Activated B cell treated with CpG ODN at 0.5 μM for 24 hours (primary cell): ENCODE measurements at regions not wholly inside any gene's neighbourhood (a gene's known extent, or its start where the extent isn't known, plus 50 kb on each side); places are given as distances from the start of the nearest gene placed in this dataset.

Experiments
- ATAC-seq: fragments of 200-7000 bp; cut with Tn5 transposase; one replicate; pipeline ENCODE4 v1.10.0; 2021; ENCODE audit warnings: low read depth, mild to moderate bottlenecking, moderate library complexity
- CTCF ChIA-PET: fragments of 350-600 bp; sonication (Branson Sonifier 250); formaldehyde crosslinking; loops from one replicate; lab custom pipeline; 2021; ENCODE audit warnings: antibody characterized with exemption; lab: Charles Lee
- POLR2A ChIA-PET: fragments of 350-600 bp; sonication (Branson Sonifier 250); formaldehyde crosslinking; loops from one replicate; lab custom pipeline; 2021; ENCODE audit warnings: antibody characterized with exemption; lab: Charles Lee
- DNase-seq: peaks from one replicate; pipeline ENCODE4 v3.0.0; 2022
- H3K27ac Mint-ChIP-seq: one replicate; pipeline ENCODE4 v1.8.0; 2020; ENCODE audit warnings: mixed read lengths
- H3K27me3 Mint-ChIP-seq: one replicate; pipeline ENCODE4 v1.8.0; 2021; ENCODE audit warnings: mixed read lengths
- H3K36me3 Mint-ChIP-seq: one replicate; pipeline ENCODE4 v1.8.0; 2021; ENCODE audit warnings: low read depth, mixed read lengths
- H3K4me1 Mint-ChIP-seq: one replicate; pipeline ENCODE4 v1.8.0; 2021; ENCODE audit warnings: mixed read lengths
- H3K4me3 Mint-ChIP-seq: one replicate; pipeline ENCODE4 v1.8.0; 2020; ENCODE audit warnings: mild to moderate bottlenecking, mixed read lengths
- H3K9me3 Mint-ChIP-seq: one replicate; pipeline ENCODE4 v1.8.0; 2020; ENCODE audit warnings: mixed read lengths
- intact Hi-C: fragments of 100-400 bp; cut with micrococcal nuclease; formaldehyde crosslinking; loops from one replicate; pipeline ENCODE4 v1.15.1; 2024
- TF ChIP-seq, protein P1 (sequence below): fragments of 200-600 bp; IDR thresholded peaks from one replicate; pipeline ENCODE4 v1.8.0; 2022; ENCODE audit warnings: antibody characterized with exemption, mild to moderate bottlenecking

DNA sequence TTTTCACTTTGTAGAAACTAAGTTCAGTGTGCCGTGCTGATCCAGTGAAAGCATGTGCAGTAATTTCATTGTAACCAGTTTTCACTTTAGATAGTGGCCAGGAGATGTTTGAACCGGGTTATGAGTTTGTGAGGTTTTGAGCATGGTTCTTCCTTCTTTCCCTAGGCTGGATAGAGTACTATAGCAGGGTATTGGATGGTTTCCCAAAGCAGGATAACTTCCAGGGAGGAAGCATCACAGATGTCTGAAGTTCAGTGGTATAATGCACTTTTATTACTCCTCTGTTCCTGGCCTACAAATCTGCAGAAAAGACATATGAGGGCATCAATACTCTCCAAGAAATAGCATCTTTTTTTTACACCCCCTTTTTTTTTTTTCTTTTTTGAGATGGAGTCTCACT is 823.1 kb downstream of the USP25 start:
- POLR2A ChIA-PET, result no interaction called here
- Mint-ChIP-seq H3K4me1 (no peaks in the 10 kb centered on the region), H3K27ac (no peak overlapping the region), H3K4me3 (no peak overlapping the region), H3K27me3 (no peaks in the 10 kb centered on the region), H3K9me3 (peaks cover 6% of the 10 kb centered on the region), H3K36me3 (no peaks in the 10 kb centered on the region)
- CTCF ChIA-PET, result no interaction called here
- no peak for DNase-seq
- ATAC-seq, result no peak
- intact Hi-C loops, result no loop called here
- TF ChIP-seq, protein P1, sequence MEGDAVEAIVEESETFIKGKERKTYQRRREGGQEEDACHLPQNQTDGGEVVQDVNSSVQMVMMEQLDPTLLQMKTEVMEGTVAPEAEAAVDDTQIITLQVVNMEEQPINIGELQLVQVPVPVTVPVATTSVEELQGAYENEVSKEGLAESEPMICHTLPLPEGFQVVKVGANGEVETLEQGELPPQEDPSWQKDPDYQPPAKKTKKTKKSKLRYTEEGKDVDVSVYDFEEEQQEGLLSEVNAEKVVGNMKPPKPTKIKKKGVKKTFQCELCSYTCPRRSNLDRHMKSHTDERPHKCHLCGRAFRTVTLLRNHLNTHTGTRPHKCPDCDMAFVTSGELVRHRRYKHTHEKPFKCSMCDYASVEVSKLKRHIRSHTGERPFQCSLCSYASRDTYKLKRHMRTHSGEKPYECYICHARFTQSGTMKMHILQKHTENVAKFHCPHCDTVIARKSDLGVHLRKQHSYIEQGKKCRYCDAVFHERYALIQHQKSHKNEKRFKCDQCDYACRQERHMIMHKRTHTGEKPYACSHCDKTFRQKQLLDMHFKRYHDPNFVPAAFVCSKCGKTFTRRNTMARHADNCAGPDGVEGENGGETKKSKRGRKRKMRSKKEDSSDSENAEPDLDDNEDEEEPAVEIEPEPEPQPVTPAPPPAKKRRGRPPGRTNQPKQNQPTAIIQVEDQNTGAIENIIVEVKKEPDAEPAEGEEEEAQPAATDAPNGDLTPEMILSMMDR, result no peak

DNA sequence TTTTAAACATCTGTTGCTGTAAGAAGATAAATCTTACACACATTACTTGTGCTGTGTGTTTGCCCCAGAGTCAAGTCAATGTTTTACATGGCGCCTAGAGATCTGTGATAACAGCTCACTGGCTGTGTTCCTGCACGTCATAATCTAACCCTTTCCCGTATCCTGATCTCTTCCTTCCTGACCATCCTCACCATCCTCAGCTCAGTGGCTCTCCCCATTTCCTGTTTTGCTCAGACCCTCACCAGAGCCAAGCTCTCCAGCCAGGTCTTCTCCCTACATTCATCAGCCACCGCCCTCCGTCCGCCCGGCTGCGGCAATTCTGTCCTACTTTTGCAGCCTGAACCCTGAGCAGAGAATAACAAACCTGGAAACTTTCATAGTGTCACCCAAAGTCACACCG is 824.7 kb downstream of the USP25 start:
- no peak overlapping the region for H3K27ac Mint-ChIP-seq
- H3K4me3 Mint-ChIP-seq, result no peak overlapping the region
- ChIA-PET POLR2A (no interaction called here), CTCF (no interaction called here)
- H3K4me1 Mint-ChIP-seq, result no peaks in the 10 kb centered on the region
- DNase-seq, result no peak
- TF ChIP-seq, protein P1, result no peak
- no peaks in the 10 kb centered on the region for H3K27me3 Mint-ChIP-seq
- ATAC-seq, result no peak
- intact Hi-C loops, result no loop called here
- peaks cover 6% of the 10 kb centered on the region for H3K9me3 Mint-ChIP-seq
- no peaks in the 10 kb centered on the region for H3K36me3 Mint-ChIP-seq

DNA sequence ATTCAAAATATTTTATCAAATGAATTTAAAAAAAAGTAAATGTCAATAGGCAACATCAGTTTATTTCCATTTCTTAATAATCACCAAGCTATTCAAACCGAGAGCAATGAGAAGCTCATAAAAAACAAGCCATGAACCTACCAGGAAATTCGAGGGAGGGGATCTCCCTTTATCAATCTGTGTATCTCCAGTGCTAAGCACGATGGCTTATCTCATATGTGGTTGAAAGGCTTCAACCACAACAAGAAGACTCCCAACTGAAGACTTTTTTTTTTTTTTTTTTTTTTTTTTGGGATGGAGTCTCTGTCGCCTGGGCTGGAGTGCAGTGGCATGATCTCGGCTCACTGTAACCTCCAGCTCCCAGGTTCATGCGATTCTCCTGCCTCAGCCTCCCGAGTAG is 833.3 kb downstream of the USP25 start:
- no peak for ATAC-seq
- Mint-ChIP-seq H3K4me1 (no peaks in the 10 kb centered on the region), H3K4me3 (no peak overlapping the region), H3K27ac (no peak overlapping the region), H3K27me3 (no peaks in the 10 kb centered on the region), H3K36me3 (no peaks in the 10 kb centered on the region), H3K9me3 (peaks cover 6% of the 10 kb centered on the region)
- intact Hi-C loops, result no loop called here
- POLR2A ChIA-PET, result no interaction called here
- CTCF ChIA-PET, result no interaction called here
- TF ChIP-seq, protein P1, result no peak
- no peak for DNase-seq

DNA sequence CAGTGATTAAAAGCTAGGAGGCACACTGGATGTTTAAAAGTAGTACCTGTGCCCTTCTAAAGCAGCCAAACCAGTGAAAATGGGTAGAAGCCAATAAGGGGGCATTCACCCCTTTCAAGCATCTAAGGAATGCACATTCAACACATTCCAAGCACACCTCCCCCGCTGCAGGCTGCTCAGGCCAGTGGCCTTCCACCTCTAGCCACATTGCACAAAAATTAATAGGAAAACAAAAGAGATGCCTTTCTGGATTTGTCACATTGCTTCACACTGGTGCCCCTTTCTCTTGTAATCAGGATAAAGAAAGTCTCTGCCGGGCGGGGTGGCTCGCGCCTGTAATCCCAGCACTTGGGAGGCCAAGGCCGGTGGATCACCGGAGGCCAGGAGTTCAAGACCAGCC is 834.0 kb downstream of the USP25 start:
- Mint-ChIP-seq H3K4me1 (no peaks in the 10 kb centered on the region), H3K27me3 (no peaks in the 10 kb centered on the region), H3K27ac (no peak overlapping the region), H3K36me3 (no peaks in the 10 kb centered on the region), H3K4me3 (no peak overlapping the region), H3K9me3 (peaks cover 7% of the 10 kb centered on the region)
- CTCF ChIA-PET, result no interaction called here
- ATAC-seq, result no peak
- POLR2A ChIA-PET, result no interaction called here
- TF ChIP-seq, protein P1, result no peak
- intact Hi-C loops, result no loop called here
- DNase-seq, result no peak

DNA sequence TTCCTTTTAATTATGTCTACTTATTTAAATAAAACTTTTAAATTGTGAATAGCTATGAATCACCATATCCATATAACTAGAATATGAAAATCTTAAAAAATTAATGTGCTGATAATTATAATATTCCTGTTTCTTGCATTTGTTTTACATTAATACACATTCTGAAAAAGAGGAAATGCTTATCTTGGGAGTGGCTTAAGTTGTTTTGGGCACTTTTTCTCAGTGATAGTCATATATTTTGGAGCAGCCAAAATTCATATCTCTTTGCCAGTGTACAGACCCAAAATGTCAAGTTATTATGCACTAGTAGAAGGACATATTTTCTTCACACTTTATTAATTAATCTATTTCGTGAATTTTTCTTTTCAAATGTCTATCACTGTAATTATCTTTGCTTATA is 838.5 kb downstream of the USP25 start:
- H3K4me1 Mint-ChIP-seq, result no peaks in the 10 kb centered on the region
- ChIA-PET CTCF (no interaction called here), POLR2A (no interaction called here)
- H3K27ac Mint-ChIP-seq, result no peak overlapping the region
- peaks cover 1% of the 10 kb centered on the region for H3K9me3 Mint-ChIP-seq
- H3K36me3 Mint-ChIP-seq, result no peaks in the 10 kb centered on the region
- intact Hi-C loops, result no loop called here
- ATAC-seq (no peak), DNase-seq (no peak)
- H3K4me3 Mint-ChIP-seq, result no peak overlapping the region
- TF ChIP-seq, protein P1, result no peak
- no peaks in the 10 kb centered on the region for H3K27me3 Mint-ChIP-seq
